GM12875 (cell line): ENCODE measurements at regions not wholly inside any gene's neighbourhood (a gene's known extent, or its start where the extent isn't known, plus 50 kb on each side); places are given as distances from the start of the nearest gene placed in this dataset.

Experiments used
- H3K4me3 ChIP-seq: one replicate; pipeline ENCODE4 v1.5.1; 2011; ENCODE audit warnings: low read depth, low read length, control low read depth
- CTCF ChIP-seq: IDR thresholded peaks from 2 replicates; pipeline ENCODE4 v1.5.1; 2011; ENCODE audit warnings: low read depth, mild to moderate bottlenecking, control low read depth, inconsistent platforms, low read length, moderate library complexity, borderline replicate concordance; ENCODE audit not compliant: insufficient read depth

GRCh38 chr4:36509845-36510244 lies 228.4 kb downstream of the DTHD1 start:
- no peak overlapping the region for H3K4me3 ChIP-seq
- no peak for TF ChIP-seq CTCF

GRCh38 chr4:36511785-36512184 lies 230.4 kb downstream of the DTHD1 start:
- TF ChIP-seq CTCF, result no peak
- no peak overlapping the region for H3K4me3 ChIP-seq

GRCh38 chr4:36516522-36517095 lies 235.2 kb downstream of the DTHD1 start:
- no peak overlapping the region for H3K4me3 ChIP-seq
- no peak for TF ChIP-seq CTCF

GRCh38 chr4:36523182-36523581 lies 241.8 kb downstream of the DTHD1 start:
- no peak for TF ChIP-seq CTCF
- H3K4me3 ChIP-seq, result no peak overlapping the region

GRCh38 chr4:36532670-36533379 lies 251.4 kb downstream of the DTHD1 start:
- no peak overlapping the region for H3K4me3 ChIP-seq
- TF ChIP-seq CTCF, result no peak

GRCh38 chr4:36533944-36534343 lies 252.5 kb downstream of the DTHD1 start:
- no peak for TF ChIP-seq CTCF
- H3K4me3 ChIP-seq, result no peak overlapping the region

GRCh38 chr4:36547383-36547782 lies 266.0 kb downstream of the DTHD1 start:
- no peak overlapping the region for H3K4me3 ChIP-seq
- no peak for TF ChIP-seq CTCF
